ENCODE measurements at regions not wholly inside any gene's neighbourhood (a gene's known extent, or its start where the extent isn't known, plus 50 kb on each side); places are given as distances from the start of the nearest gene placed in this dataset.

- DNase-seq (ENCODE audit: low spot score in 2 of 2) = peak in 1 of 2 donors; percentile 9
- H3K27ac ChIP-seq = no peak overlapping the region
- no peaks in the 10 kb centered on the region for H3K4me1 ChIP-seq
- H3K9me3 ChIP-seq = no peaks in the 10 kb centered on the region
- H3K27me3 ChIP-seq = peaks cover 0 to 45% of the 10 kb centered on the region in 2 donors
- no peaks in the 10 kb centered on the region for H3K36me3 ChIP-seq
- TF ChIP-seq, protein P1, sequence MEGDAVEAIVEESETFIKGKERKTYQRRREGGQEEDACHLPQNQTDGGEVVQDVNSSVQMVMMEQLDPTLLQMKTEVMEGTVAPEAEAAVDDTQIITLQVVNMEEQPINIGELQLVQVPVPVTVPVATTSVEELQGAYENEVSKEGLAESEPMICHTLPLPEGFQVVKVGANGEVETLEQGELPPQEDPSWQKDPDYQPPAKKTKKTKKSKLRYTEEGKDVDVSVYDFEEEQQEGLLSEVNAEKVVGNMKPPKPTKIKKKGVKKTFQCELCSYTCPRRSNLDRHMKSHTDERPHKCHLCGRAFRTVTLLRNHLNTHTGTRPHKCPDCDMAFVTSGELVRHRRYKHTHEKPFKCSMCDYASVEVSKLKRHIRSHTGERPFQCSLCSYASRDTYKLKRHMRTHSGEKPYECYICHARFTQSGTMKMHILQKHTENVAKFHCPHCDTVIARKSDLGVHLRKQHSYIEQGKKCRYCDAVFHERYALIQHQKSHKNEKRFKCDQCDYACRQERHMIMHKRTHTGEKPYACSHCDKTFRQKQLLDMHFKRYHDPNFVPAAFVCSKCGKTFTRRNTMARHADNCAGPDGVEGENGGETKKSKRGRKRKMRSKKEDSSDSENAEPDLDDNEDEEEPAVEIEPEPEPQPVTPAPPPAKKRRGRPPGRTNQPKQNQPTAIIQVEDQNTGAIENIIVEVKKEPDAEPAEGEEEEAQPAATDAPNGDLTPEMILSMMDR (IDR thresholded peaks at IDR 0.05) = no peak
- intact Hi-C loops (cut with DNase I; ENCODE audit: low total_unique reads) = loop anchor here (5.0 kb wide), 1 partner anchor 528 kb away; no protein-coding TSS in a partner anchor
- H3K4me3 ChIP-seq = no peak overlapping the region
Measured at GRCh38 chr10:130484468-130485180, 348.4 kb downstream of the GLRX3 start.

GRCh38 chr10:130485236-130485957 lies 349.2 kb downstream of the GLRX3 start:
- TF ChIP-seq, protein P1 (IDR thresholded peaks at IDR 0.05) = no peak
- TF ChIP-seq POLR2AphosphoS5 (IDR thresholded peaks at IDR 0.05) (no peak), POLR2A (IDR thresholded peaks at IDR 0.05) (no peak)
- H3K4me1 ChIP-seq = no peaks in the 10 kb centered on the region
- H3K27ac ChIP-seq = no peak overlapping the region
- H3K9me3 ChIP-seq = no peaks in the 10 kb centered on the region
- peak in 1 of 2 donors; percentile 31 for DNase-seq (ENCODE audit: low spot score in 2 of 2)
- intact Hi-C loops (cut with DNase I; ENCODE audit: low total_unique reads) = no loop called here
- peaks cover 0 to 41% of the 10 kb centered on the region in 2 donors for H3K27me3 ChIP-seq
- H3K4me3 ChIP-seq = no peak overlapping the region
- no peaks in the 10 kb centered on the region for H3K36me3 ChIP-seq

GRCh38 chr10:130485958-130486895 lies 350.0 kb downstream of the GLRX3 start:
- Histone ChIP-seq H3K27ac (no peak overlapping the region), H3K36me3 (no peaks in the 10 kb centered on the region), H3K9me3 (no peaks in the 10 kb centered on the region), H3K27me3 (peaks cover 0 to 41% of the 10 kb centered on the region in 2 donors), H3K4me3 (no peak overlapping the region), H3K4me1 (no peaks in the 10 kb centered on the region)
- intact Hi-C loops (cut with DNase I; ENCODE audit: low total_unique reads) = no loop called here
- TF ChIP-seq POLR2A (IDR thresholded peaks at IDR 0.05) (no peak), POLR2AphosphoS5 (IDR thresholded peaks at IDR 0.05) (no peak)
- TF ChIP-seq, protein P1 (IDR thresholded peaks at IDR 0.05) = no peak
- peak in 1 of 2 donors; percentile 44 for DNase-seq (ENCODE audit: low spot score in 2 of 2)

- no peak overlapping the region for H3K4me3 ChIP-seq
- no peaks in the 10 kb centered on the region for H3K9me3 ChIP-seq
- no peak overlapping the region for H3K27ac ChIP-seq
- H3K27me3 ChIP-seq = peaks cover 0 to 35% of the 10 kb centered on the region in 2 donors
- H3K4me1 ChIP-seq = no peaks in the 10 kb centered on the region
- no peaks in the 10 kb centered on the region for H3K36me3 ChIP-seq
- TF ChIP-seq POLR2AphosphoS5 (IDR thresholded peaks at IDR 0.05) (no peak), POLR2A (IDR thresholded peaks at IDR 0.05) (no peak)
- TF ChIP-seq, protein P1 (IDR thresholded peaks at IDR 0.05) = no peak
- no peak for DNase-seq (ENCODE audit: low spot score in 2 of 2)
- intact Hi-C loops (cut with DNase I; ENCODE audit: low total_unique reads) = no loop called here
Measured at GRCh38 chr10:130486906-130487305, 350.7 kb downstream of the GLRX3 start.
